Effector CD4-positive, alpha-beta T cell (primary cell): ENCODE measurements at regions not wholly inside any gene's neighbourhood (a gene's known extent, or its start where the extent isn't known, plus 50 kb on each side); places are given as distances from the start of the nearest gene placed in this dataset.

Experiments
- DNase-seq: peaks from one replicate; pipeline ENCODE4 v3.0.0-alpha.2; 2020

DNA sequence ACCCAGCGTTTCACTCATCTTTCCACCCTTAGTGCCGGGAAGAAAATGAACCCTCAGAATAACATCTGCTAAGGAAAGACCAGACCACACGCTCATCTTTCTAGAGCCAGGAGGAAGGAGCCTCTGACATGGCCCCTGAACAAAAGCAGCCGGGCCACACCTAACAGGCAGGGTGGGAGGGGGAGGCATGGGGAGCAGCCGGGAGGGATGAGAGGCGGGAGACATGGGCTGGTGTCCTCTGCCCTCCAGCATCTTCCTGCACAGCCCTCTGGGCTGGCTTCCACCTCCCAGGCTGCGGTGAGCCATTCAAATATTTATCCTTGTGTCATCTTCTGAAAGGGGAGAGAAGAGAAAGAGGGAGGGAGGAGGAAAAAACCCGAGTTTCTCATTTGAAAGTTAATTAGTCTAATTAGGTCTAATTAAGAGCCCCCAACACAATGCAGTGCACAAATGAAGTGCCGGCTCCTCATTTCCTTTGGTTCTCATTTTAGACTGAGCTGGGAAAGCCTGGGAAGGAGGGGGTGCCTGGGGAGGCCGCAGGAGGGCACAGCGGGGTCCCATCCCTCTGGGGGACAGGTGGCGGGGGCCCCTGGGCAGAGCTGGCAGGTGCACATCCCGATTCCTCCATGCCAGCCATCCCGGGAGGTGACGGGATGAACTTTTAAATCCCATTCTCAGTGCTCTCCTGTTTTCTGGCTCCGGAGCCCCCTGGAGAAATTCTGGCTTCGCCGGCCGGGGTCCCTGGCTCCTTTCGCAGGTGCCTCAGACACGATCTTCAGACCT lies 90.5 kb downstream of the ENGASE start:
- DNase-seq = no peak

DNA sequence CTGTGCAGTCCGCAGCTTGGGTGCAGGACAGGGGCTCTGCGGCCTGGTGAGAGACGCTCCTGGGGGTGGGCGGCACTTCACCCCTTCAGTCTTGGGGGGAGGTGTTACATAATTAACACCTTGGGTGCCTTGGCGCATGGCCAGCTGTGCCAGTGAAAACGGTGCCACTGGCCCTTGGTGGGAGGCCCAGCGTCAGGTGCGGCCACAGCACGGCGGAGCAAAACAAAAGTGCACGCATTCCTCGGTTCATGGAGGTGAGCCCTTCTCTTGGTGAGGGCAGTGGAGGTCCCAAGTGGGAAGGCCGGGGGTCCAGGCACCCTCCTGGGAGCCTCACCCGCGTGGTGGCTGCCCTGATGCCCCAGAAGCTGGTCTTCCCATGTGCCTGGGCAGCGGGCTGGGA lies 89.8 kb downstream of the ENGASE start:
- no peak for DNase-seq

DNA sequence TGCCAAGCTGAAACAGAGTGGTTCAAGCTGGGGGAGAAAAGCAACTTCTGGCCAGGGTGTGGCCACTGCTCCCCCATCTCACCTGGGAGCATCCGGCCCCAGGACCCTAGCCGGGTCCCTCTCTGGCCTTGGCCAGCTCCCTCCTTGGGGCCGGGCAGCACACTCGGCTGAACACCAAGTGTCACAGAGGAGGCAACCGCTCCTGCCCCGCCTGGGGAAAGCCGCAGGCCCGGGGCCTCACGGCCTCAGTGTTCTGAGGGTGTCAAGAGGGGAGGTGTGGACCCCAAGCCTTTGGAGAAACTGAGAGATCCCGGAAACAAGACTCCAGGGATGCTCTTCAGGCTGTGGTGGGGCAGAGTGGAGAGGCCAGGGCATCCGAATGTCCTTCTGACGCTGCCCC lies 88.4 kb downstream of the ENGASE start:
- DNase-seq = no peak

DNA sequence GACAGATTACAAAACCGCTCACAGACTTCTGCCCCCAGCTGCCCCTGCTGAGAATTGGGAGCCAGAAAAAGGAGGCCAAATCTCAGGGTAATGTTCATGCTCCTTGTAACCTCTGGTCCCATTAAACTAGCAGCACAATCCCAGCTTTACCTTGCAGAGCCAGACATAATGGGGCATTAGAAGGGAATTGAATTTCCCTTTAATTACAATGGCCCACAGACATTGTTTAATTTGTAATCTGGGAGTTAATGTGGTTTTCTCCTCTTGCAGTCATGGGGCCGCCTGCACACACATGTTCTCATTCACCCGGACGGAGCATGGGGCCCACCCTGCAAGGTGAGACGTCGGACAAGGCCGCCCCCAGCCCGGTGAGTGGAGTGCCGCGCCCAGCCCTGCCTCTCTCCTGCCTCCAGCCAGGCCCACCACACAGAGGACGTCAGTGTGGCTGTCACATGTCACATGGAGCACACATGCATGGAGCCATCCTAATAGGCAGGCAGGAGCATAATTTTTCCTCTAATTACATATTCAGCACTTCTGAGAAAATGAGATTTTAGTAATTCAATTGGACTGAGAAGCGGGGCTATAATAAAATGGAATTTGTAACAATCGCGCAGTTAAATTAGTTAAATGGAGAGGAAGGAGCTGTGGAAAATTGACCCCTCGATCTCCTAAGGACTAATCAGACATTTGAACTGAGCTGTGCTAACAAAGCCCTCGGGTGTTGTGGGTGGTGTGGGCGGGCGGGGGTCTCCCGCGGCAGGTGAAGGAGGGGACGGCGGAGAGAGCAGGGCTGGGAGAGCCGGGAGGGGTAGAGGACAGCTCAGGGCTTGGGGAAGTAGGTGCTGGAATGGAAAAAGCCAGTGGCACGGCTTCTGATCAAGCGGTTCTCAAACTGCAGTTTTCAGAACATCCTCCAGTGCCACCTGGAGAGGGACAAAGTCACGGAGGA lies 87.7 kb downstream of the ENGASE start:
- DNase-seq = no peak

DNA sequence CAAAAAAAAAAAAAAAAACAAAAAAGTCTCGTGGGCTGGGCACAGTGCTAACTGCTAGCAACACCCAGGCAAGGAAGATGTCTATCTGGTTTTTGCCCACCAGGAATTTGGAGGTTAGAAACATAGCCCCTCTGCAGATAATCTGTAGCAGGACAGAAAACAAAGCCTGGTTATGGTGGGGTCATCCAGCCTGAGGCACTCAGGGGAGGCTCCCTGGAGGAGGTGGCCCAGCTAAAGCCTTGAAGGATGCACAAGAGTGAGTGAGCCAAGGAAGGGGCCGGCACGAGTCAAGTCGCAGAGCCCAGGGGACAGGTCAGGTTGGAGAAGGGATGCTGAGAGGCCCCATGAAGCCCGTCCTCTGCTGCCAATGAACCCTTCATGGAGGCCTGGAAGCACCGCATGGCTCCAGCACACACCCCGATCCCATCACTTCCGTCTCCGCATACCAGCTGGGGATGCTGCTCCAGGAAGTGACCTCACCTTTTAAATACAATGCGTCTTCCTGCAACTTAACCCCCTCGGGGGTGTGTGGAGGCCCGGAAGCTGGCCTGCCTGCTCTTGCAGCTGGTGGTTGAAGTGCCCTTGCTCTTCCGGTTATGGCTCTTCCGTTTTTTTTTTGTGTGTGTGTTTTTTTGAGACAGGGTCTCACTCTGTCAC lies 86.5 kb downstream of the ENGASE start:
- no peak for DNase-seq

DNA sequence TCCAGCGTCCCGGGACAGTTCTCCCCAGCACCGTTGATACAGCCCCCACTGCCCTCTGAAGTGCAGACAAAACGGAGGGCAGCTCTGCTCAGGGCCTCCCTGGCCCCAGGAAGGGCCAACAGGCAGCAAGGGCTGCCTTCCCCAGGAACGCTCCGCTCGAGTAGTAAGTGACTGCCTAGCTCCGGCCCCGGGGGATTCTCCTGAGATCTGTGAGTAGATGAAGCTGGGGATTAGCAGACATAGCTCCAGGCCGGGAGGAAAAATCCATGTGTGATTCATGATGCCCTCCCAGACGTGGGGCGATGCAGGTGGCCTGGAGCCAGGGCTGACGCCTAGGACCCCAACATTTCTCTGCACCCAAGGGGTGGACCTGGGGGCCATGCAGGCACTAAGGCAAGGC lies 85.3 kb downstream of the ENGASE start:
- no peak for DNase-seq

DNA sequence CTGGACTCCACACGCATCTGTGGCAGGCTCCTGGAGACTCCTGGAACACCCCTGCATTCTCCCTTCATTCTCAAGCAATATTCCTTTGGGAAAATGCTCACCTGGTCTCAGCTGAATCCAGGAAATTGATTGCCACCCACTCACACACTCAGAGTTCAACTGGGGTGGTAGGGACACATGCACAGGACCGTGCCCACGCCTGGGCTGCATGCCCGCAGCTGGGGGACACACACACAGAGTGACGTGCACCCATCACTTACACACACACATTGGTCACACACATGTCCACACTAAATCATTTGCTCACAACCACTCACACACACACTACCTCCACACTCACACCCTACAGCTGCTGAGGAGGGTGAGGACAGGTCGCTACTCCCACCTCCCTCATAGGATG lies 84.8 kb downstream of the ENGASE start:
- no peak for DNase-seq

DNA sequence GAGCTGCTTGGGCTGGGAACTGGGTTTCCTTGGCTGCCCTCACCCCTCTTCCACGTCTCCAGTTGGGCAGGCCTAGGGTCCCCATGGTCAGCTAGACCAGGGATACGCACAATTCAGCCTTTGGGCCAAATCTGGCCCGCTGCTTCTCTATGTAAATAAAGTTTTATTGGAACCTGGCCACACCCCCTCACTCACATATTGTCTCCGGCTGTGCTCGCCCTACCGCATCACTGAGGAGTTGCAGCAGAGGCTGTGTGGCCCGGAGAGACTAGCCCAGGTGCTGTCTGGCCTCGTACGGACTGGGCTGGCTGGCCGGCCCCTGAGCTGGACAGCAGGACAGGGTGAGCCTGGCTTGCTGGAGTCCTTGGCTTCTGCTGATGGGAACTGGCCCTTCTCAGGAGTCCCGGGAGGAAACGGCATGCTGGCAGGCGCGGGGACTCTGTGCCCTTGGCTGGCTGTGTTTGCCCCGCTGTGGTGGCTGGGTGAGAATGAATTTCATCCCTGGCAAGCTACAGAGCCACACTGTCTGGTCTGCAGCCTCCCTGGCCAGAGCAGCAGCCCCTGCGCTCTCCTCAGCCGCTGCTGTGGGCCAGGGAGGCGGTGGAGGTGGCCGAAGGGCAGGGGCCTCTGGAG lies 82.0 kb downstream of the ENGASE start:
- no peak for DNase-seq

DNA sequence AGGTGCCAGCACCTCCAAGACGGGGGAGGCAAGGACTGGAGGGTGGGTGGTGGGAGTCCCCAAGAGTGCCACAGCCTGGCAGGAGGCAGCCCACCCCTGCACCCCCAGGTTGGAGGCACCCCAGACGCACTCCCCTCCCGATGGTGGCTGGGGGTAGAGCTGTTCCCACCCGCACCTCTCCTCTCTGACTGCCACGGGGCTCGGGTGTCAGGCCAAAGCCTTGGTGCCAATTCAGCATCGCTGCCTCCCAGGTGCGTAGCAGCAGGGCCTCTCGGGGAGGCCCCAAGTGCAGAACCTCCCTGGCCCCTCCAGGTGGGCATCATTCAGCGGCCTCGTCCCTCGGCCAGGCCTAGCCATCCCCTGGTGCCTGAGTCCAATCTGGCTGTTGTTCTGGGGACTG lies 81.1 kb downstream of the ENGASE start:
- no peak for DNase-seq

DNA sequence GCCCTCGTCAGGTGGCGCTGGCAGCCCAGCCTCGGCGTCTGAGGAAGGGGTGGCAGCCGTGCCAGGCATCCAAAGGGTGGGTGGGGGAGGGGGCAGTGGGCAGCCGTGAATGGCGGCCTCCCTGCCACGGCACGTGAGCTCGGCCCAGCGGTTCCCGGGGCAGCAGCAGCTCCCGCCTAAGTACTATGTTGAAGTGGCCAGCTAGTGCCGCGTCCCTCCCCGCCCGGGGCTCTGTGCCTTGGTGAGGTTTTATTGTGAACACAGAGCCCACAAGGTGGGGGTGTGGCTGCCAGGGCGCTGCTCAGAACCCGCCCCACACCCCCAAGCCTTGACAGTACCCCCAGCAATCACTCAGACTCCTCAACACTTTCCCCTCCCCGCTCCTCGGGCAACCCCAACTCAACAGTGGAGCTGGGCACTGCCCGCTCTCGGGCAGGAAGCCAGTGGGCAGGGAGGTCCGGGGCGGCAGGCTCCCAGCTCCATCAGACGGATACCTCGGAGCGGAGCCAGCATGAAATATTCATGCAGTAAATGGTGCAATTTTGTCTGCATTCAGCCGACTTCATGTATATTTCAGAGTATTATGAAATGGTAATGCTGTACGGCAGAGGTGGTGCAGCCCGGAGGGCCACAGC lies 80.4 kb downstream of the ENGASE start:
- no peak for DNase-seq

DNA sequence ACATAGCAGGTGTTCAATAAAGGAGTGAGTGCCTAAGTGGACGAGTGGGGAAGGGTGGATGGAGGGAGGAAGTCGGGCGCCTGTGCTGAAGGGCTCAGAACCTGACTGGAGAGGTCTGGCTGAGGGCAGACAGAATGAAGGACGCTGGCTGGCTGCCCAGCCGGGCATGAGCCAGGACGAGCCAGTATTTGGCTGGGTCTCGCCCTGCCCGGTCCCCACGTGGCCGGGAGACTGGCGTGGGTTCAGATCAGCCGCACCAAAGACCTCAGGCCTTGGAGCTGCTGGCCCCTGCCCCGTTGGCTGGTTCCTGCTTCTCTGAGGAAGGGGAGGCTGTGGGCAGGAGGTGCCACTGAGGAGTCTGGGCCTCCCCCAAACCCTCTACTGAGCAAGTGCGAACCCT lies 79.8 kb downstream of the ENGASE start:
- DNase-seq = no peak

DNA sequence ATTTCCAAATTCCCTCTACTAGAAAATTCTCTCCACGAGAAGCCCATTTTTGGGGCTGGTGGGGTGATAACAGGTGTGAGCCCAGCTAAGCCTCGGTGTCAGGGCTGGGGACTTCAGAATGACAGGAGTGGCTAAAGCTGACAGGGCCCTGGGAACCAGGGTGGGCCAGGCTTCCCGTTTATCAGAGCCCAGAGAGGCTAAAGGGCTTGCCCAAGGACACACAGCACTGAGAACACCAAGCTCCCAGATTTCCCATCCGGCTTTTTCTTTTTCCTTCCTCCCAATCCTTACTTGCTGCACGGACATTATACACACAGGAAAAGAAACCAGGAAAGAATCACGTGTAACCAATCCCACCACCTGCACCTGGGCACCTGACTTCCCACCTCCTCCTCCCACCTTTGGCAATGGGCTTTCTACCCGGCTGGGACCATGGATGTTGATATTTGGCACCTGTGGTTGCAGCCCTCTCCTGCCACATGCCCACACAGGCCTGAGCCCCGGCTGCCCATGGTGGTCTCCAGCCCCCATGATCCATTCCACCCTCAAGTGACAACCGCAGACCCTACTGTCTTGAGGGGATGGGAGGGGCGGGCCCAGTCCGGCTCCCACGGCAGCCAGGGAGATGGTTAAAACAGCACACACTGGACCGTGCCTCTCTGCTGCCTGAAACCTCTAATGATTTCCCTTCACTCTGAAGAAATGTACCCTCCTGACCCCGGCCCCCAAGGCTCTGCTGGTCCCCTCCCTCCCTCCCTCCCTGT lies 78.9 kb downstream of the ENGASE start:
- no peak for DNase-seq

DNA sequence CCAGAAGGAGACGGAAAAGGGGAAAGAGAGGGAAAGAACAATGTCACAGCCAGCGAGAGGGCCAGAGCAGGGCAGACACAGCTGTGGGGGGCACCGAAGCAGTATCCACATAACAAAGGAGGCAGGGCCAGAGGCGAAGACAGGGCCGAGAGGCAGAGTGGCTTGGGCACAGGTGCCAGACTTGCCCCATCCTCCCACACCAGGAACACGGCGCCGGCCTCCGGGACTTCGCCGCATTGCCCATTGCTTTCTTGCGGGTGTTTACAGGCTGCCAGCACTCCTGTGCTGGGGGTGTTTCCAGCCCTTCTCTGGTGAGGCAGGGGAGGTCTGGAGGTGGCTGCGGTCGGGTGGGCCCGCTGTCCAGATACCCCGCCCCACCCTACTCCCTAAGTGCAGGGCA lies 78.0 kb downstream of the ENGASE start:
- DNase-seq = no peak

DNA sequence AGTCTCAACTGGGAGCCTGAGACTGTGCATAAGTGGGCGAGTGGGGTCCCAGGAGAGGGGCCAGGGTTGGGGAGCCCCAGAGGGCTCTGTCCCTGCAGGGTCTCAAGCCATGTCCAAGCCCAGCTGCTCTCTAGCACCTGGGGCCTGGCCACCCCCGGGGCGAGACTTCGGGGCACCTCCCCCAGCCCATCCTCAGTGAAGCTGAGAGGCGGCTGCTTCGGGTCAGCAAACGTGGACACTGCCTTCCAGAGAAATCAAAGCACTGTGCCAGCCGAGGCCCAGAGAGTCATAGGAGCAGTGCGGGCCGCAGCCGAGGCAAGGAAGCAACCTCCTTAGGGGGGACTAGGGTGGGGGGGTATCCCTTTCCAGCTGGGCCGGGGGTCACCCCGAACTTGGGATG lies 77.5 kb downstream of the ENGASE start:
- no peak for DNase-seq

DNA sequence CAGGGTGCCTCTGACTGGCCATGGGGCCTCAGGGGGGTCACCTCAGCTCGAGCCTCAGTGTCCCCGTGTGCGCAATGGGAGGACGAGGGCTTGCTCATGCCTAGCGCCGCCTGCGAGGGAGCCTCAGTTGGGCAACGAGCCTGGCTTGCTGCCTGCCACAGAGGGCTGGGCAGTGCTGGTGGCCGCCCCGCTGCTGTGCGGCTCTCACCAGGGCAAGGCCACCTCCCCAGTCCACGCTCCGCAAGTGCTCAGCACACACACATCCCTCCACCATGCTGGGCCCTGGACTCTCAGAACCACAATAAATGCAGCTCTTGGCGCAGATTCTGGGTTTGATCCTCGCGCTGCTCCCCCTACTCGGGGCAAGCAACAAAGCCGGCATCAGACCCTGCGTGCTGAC lies 76.2 kb downstream of the ENGASE start:
- DNase-seq = no peak

DNA sequence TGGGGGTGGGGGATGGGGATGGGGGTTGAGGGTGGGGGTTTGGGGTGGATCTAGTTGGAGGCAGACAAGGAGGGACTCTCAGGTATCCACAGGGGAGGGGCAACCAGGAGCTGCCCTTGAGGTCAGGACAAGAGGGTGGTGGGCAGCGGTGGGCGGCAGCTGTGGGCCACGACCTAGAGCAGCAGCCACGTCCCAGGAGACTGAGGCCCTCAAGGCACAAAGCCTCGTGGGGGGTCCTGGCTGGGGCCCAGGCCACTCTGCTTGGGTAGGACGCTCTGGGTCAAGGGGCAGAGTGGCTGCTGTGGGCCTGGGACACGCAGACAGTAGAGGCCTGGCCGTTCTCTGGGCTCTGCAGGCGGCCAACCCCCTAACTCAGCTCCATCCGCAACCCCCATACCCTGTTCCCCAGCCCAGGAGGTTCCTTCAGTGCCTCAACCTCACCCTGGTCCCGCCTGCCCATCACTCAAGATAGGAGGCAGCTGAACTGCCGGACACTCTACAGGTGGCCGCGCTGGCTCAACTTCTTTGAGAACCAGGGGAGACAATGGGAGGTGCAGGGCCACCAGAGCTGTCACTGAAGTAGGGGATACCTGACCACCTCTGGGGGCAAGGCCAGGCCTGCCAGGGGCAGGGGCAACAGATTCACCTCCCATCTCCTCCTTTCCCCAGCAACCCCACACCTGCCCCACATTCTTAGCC lies 75.6 kb downstream of the ENGASE start:
- no peak for DNase-seq

DNA sequence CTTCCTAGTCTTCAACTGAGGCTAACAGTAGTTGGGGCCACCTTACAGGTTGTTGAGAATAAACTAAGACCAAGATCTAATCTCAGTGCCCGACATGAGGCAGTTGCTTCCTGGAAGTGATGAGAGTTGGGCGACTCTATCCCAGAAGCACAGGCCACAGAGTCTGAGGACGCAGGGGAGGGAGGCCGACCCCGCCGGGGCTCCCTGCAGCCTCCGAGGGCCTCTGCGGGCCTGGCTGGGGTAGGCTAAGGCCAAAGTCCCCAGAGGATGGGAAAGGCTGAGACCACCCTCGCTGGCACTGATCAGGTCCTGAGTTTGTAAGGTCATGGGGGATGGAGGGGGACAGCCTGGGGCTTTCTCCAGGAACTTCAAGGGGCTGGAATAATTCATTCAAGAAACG lies 74.0 kb downstream of the ENGASE start:
- DNase-seq = no peak

DNA sequence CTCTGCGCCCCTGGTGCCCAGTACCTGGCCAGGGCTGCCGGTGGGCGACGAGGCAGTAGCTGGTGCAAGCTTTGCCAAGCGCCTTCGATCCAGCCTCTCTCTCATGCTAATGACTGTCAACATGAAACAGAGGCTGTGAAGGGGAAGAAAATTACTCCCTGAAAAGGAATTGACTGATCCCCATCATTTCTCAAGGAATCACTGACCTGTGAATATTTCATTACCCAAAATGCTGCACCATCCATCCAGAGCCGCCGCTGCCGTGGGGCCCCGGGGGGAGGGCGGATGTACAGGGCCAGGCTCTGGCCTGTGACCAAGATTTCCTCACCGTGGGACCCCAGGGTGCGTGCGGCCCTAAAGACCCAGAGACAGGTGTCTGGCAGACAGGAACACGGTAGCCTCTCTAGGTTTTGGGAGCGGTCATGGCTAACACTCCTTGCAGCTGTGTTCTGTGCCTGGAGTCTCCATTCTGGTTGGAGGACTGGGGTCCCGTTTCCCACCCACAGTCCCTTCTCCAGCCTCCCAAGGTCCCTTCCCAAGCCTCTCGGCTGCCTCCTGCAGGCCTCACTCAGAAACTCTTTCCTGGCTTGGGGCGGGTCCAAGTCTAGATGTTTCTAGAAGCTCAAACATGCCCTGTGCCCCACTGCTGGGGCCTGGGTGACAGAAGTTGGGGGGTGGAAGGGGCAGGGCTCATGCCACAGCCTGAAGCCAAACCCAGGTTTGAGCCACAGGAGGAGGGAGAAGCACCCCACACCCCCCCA lies 73.3 kb downstream of the ENGASE start:
- no peak for DNase-seq

DNA sequence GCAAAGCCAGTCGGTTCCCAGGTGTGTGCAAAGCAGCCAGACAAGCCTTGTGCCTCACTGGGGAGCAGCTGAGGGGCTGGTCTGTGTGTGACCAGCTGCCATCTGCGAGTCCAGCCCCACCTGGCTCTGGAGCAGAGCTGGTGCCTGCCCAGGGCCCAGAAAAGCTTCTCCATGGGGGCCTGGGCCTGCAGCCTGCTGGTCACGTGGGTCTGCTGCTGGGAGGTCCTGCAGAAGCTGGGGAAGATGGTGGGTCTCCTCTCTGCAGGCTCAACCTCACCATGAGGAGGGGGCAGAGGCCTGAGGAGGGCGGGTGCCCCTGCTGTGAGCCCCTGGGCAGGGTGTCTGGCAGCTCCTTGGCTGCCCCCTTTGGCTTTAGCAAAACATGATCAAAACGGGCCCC lies 71.9 kb downstream of the ENGASE start:
- DNase-seq = no peak

DNA sequence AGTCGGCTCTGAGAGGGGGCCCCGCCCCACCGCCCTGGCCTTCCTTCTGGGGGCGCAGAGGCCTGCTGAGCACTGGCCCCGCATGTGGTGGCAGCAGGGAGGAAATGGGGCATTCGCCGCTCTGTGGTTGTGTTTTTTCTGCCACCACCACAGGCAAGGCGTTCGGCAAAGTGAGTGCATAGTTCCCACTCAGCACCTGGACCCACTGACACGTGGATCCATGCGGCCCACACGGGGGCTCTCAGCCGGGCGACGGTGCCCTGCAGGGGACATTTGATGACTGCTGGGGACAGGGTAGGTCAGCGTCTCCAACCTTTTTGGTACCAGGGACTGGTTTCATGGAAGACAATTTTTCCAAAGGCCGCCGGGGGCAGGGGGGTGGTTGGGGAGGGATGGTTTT lies 70.9 kb downstream of the ENGASE start:
- DNase-seq = no peak
